ENCODE measurements at regions not wholly inside any gene's neighbourhood (a gene's known extent, or its start where the extent isn't known, plus 50 kb on each side); places are given as distances from the start of the nearest gene placed in this dataset.
"Not testable (repeated sequence)": the region's sequence is repeated elsewhere in the genome, so short reads cannot be mapped to it uniquely, and the experiment has no call there.

DNA sequence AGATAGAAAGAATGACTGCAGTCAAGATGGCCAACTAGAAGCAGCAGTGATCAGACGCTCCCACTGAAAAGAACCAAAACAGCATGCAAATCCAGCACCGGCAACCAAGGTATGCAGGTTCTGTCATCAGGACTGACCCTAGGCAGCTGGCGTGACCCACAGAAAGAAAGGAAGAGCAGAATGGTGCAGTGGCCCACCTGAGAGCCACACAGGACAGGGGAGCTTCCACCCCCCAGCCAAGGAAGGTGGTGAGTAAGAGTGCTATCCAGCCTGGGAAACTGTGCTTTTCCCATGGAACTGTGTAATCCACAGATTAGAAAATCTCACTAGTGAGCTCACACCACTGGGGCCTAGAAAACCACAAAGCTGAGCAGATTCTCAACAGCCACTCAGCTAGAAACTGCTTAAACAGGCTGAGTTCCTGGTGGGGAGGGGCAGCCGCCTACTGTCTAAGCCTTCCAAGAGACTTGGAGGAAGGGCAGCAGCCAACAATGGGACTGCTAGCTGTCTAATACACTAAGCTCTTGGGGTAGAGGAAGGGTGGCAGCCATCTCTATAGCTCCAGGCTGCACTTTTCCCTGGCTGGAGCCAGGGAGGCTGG lies 127.9 kb downstream of the EVA1A start:
- Histone ChIP-seq H3K27ac (ENCODE audit: low read depth in 1 of 2, low read length in 2 of 2) (no peak overlapping the region), H3K36me3 (ENCODE audit: insufficient read depth, low read length) (no peaks in the 10 kb centered on the region), H3K4me1 (ENCODE audit: insufficient read depth, low read length) (no peaks in the 10 kb centered on the region), H3K27me3 (ENCODE audit: control insufficient read depth in 1 of 2, insufficient read depth in 2 of 2, low read length in 2 of 2) (peaks cover 0 to 5% of the 10 kb centered on the region in 2 experiments), H3K9me3 (ENCODE audit: control insufficient read depth in 1 of 2, insufficient read depth in 1 of 2, low read length in 2 of 2) (no peaks in the 10 kb centered on the region), H3K4me3 (ENCODE audit: low read length) (no peak overlapping the region)
- H3K9me3 Mint-ChIP-seq: no peaks in the 10 kb centered on the region
- intact Hi-C loops (cut with DNase I, micrococcal nuclease): no loop called here
- H3K36me3 Mint-ChIP-seq (ENCODE audit: low read depth): no peaks in the 10 kb centered on the region
- TF ChIP-seq, protein P1, sequence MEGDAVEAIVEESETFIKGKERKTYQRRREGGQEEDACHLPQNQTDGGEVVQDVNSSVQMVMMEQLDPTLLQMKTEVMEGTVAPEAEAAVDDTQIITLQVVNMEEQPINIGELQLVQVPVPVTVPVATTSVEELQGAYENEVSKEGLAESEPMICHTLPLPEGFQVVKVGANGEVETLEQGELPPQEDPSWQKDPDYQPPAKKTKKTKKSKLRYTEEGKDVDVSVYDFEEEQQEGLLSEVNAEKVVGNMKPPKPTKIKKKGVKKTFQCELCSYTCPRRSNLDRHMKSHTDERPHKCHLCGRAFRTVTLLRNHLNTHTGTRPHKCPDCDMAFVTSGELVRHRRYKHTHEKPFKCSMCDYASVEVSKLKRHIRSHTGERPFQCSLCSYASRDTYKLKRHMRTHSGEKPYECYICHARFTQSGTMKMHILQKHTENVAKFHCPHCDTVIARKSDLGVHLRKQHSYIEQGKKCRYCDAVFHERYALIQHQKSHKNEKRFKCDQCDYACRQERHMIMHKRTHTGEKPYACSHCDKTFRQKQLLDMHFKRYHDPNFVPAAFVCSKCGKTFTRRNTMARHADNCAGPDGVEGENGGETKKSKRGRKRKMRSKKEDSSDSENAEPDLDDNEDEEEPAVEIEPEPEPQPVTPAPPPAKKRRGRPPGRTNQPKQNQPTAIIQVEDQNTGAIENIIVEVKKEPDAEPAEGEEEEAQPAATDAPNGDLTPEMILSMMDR (IDR thresholded peaks at IDR 0.05): no peak
- no peak for DNase-seq
- no peaks in the 10 kb centered on the region for H3K4me1 Mint-ChIP-seq (ENCODE audit: low read depth)
- POLR2A ChIA-PET: no interaction called here
- CTCF ChIA-PET: no interaction called here
- H3K4me3 Mint-ChIP-seq: no peak overlapping the region
- no peak overlapping the region for H3K27ac Mint-ChIP-seq
- peaks cover 55% of the 10 kb centered on the region for H3K27me3 Mint-ChIP-seq
- ATAC-seq (ENCODE audit: poor library complexity): no peak

DNA sequence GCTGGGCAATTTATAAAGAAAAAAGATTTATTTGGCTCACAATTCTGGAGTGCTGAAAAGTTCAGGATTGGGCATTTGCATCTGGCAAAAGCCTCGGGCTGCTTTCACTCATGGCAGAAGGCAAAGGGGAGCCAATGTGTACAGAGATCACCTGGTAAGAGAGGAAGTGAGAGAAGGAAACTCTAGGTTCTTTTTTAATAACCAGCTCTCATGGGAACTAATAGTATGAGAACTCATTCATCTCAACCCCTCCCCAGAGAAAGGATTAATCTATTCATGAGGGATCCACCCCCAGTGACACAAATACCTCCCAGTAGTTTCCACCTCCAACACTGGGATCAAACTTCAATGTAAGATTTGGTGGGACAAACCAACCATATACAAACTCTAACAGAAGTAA lies 129.0 kb downstream of the EVA1A start:
- Mint-ChIP-seq H3K4me1 (ENCODE audit: low read depth) (no peaks in the 10 kb centered on the region), H3K36me3 (ENCODE audit: low read depth) (no peaks in the 10 kb centered on the region), H3K9me3 (no peaks in the 10 kb centered on the region), H3K27ac (no peak overlapping the region), H3K4me3 (no peak overlapping the region), H3K27me3 (peaks cover 61% of the 10 kb centered on the region)
- Histone ChIP-seq H3K27me3 (ENCODE audit: control insufficient read depth in 1 of 2, insufficient read depth in 2 of 2, low read length in 2 of 2) (peaks cover 4 to 5% of the 10 kb centered on the region in 2 experiments), H3K27ac (ENCODE audit: low read depth in 1 of 2, low read length in 2 of 2) (no peak overlapping the region), H3K9me3 (ENCODE audit: control insufficient read depth in 1 of 2, insufficient read depth in 1 of 2, low read length in 2 of 2) (no peaks in the 10 kb centered on the region), H3K4me3 (ENCODE audit: low read length) (no peak overlapping the region), H3K36me3 (ENCODE audit: insufficient read depth, low read length) (no peaks in the 10 kb centered on the region), H3K4me1 (ENCODE audit: insufficient read depth, low read length) (no peaks in the 10 kb centered on the region)
- ChIA-PET CTCF (no interaction called here), POLR2A (no interaction called here)
- ATAC-seq (ENCODE audit: poor library complexity) (no peak), DNase-seq (no peak)
- TF ChIP-seq, protein P1 (IDR thresholded peaks at IDR 0.05): no peak
- intact Hi-C loops (cut with DNase I, micrococcal nuclease): no loop called here

DNA sequence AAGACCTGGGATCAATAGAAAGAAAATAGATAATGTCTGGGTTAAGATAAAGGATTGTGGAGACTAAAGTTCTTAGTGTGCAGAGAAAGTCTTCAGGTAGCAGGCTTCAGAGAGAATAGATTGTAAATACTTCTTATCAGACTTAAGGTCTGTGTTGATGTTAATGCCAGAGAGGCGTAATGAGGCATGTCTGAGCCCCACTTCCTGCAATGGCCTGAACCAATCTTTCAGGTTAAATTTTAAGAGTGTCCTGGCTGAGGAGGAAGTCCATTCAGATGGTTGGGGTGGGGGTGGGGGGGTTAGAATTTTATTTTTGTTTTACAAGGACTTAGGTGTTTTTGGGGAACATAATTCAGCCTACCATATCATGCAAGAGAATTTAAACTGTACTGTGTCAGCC lies 129.5 kb downstream of the EVA1A start:
- no peaks in the 10 kb centered on the region for H3K4me1 ChIP-seq (ENCODE audit: insufficient read depth, low read length)
- Mint-ChIP-seq H3K9me3 (no peaks in the 10 kb centered on the region), H3K36me3 (ENCODE audit: low read depth) (no peaks in the 10 kb centered on the region), H3K27me3 (peaks cover 57% of the 10 kb centered on the region), H3K4me3 (no peak overlapping the region), H3K4me1 (ENCODE audit: low read depth) (no peaks in the 10 kb centered on the region), H3K27ac (no peak overlapping the region)
- no peak for DNase-seq
- no peaks in the 10 kb centered on the region for H3K36me3 ChIP-seq (ENCODE audit: insufficient read depth, low read length)
- intact Hi-C loops (cut with DNase I, micrococcal nuclease): no loop called here
- POLR2A ChIA-PET: no interaction called here
- TF ChIP-seq, protein P1 (IDR thresholded peaks at IDR 0.05): no peak
- H3K27me3 ChIP-seq (ENCODE audit: control insufficient read depth in 1 of 2, insufficient read depth in 2 of 2, low read length in 2 of 2): peaks cover 4 to 5% of the 10 kb centered on the region in 2 experiments
- CTCF ChIA-PET: no interaction called here
- no peaks in the 10 kb centered on the region for H3K9me3 ChIP-seq (ENCODE audit: control insufficient read depth in 1 of 2, insufficient read depth in 1 of 2, low read length in 2 of 2)
- H3K4me3 ChIP-seq (ENCODE audit: low read length): no peak overlapping the region
- ATAC-seq (ENCODE audit: poor library complexity): no peak
- no peak overlapping the region for H3K27ac ChIP-seq (ENCODE audit: low read depth in 1 of 2, low read length in 2 of 2)

DNA sequence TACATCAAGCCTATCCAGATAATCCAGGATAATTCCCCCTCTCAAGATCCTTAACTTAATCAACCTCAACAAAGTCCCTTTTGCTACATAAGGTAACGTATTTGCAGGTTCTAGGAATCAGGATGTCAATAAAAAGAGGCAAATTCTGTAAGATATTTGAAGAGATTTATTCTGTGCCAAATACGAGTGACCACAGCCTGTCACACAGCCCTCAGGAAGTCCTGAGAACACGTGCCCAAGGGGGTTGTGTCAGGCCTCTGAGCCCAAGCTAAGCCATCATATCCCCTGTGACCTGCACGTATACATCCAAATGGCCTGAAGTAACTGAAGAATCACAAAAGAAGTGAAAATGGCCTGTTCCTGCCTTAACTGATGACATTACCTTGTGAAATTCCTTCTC lies 130.3 kb downstream of the EVA1A start:
- H3K27ac Mint-ChIP-seq; DNase-seq; H3K4me3 Mint-ChIP-seq; intact Hi-C loops (cut with DNase I, micrococcal nuclease); H3K36me3 ChIP-seq (ENCODE audit: insufficient read depth, low read length); ATAC-seq (ENCODE audit: poor library complexity); H3K27me3 ChIP-seq (ENCODE audit: control insufficient read depth in 1 of 2, insufficient read depth in 2 of 2, low read length in 2 of 2); CTCF ChIA-PET; POLR2A ChIA-PET; H3K4me1 ChIP-seq (ENCODE audit: insufficient read depth, low read length); H3K9me3 ChIP-seq (ENCODE audit: control insufficient read depth in 1 of 2, insufficient read depth in 1 of 2, low read length in 2 of 2); H3K4me1 Mint-ChIP-seq (ENCODE audit: low read depth); H3K27ac ChIP-seq (ENCODE audit: low read depth in 1 of 2, low read length in 2 of 2); H3K36me3 Mint-ChIP-seq (ENCODE audit: low read depth); H3K9me3 Mint-ChIP-seq; H3K4me3 ChIP-seq (ENCODE audit: low read length): not testable (repeated sequence)
- peaks cover 53% of the 10 kb centered on the region for H3K27me3 Mint-ChIP-seq

All from CD4-positive, alpha-beta T cell (primary cell).